Central memory CD8-positive, alpha-beta T cell (primary cell): ENCODE measurements at regions not wholly inside any gene's neighbourhood (a gene's known extent, or its start where the extent isn't known, plus 50 kb on each side); places are given as distances from the start of the nearest gene placed in this dataset.

Experiments used
- ATAC-seq: fragments of 150-1000 bp; cut with Tn5 transposase; replicated peaks from 2 replicates; pipeline ENCODE4 v1.10.0; 2022; ENCODE audit warnings: mild to moderate bottlenecking, moderate FRiP score, moderate number of reproducible peaks; ENCODE audit not compliant: poor library complexity, severe bottlenecking; ENCODE audit errors: extremely low read depth
- DNase-seq, 2 donors: peaks; one replicate each; pipeline ENCODE4 v3.0.0; 2021; ENCODE audit warnings: low spot score in 2 of 2
- H3K27ac Mint-ChIP-seq: one replicate; pipeline ENCODE4 v1.8.0; 2022; ENCODE audit warnings: low read depth, mild to moderate bottlenecking, moderate library complexity, mixed read lengths
- H3K27me3 Mint-ChIP-seq: one replicate; pipeline ENCODE4 v1.8.0; 2022; ENCODE audit warnings: mixed read lengths
- H3K36me3 Mint-ChIP-seq: one replicate; pipeline ENCODE4 v1.8.0; 2022; ENCODE audit warnings: mild to moderate bottlenecking, moderate library complexity, mixed read lengths; ENCODE audit not compliant: insufficient read depth
- H3K4me1 Mint-ChIP-seq: one replicate; pipeline ENCODE4 v1.8.0; 2022; ENCODE audit warnings: mixed read lengths
- H3K4me3 Mint-ChIP-seq: one replicate; pipeline ENCODE4 v1.8.0; 2022; ENCODE audit warnings: mild to moderate bottlenecking, moderate library complexity, mixed read lengths
- H3K9me3 Mint-ChIP-seq: one replicate; pipeline ENCODE4 v1.8.0; 2022; ENCODE audit warnings: mixed read lengths

GRCh38 chr5:173802670-173803165 lies 85.4 kb upstream of the CPEB4 start:
- Mint-ChIP-seq H3K9me3 (no peaks in the 10 kb centered on the region), H3K27ac (no peak overlapping the region), H3K4me3 (no peak overlapping the region), H3K27me3 (peaks cover 19% of the 10 kb centered on the region), H3K4me1 (no peaks in the 10 kb centered on the region), H3K36me3 (no peaks in the 10 kb centered on the region)
- DNase-seq (no peak), ATAC-seq (no peak)

DNA sequence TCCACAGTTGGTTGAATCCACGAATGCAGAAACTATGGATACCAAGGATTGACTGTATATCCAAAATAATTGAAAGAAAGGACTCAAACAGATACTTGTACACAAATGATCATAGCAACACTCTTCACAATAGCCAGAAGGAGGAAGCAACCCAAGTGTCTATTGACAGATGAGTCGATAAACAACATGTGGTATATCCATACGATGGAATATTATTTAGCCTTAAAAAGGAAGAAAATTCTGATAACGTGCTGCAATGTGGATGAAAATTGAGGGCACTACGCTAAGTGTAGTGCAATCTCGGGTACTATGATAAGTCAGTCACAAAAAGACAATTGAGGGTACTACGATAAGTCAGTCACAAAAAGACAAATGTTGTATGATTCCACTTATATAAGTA lies 83.6 kb upstream of the CPEB4 start:
- no peak for DNase-seq
- no peaks in the 10 kb centered on the region for H3K4me1 Mint-ChIP-seq
- peaks cover 6% of the 10 kb centered on the region for H3K27me3 Mint-ChIP-seq
- no peak overlapping the region for H3K27ac Mint-ChIP-seq
- H3K4me3 Mint-ChIP-seq, result no peak overlapping the region
- ATAC-seq, result no peak
- no peaks in the 10 kb centered on the region for H3K9me3 Mint-ChIP-seq
- no peaks in the 10 kb centered on the region for H3K36me3 Mint-ChIP-seq

GRCh38 chr5:173806270-173807035 lies 81.7 kb upstream of the CPEB4 start:
- no peak for DNase-seq
- no peaks in the 10 kb centered on the region for H3K27me3 Mint-ChIP-seq
- H3K9me3 Mint-ChIP-seq, result peaks cover 13% of the 10 kb centered on the region
- no peaks in the 10 kb centered on the region for H3K4me1 Mint-ChIP-seq
- peaks cover 1% of the 10 kb centered on the region for H3K36me3 Mint-ChIP-seq
- no peak for ATAC-seq
- H3K27ac Mint-ChIP-seq, result no peak overlapping the region
- no peak overlapping the region for H3K4me3 Mint-ChIP-seq

DNA sequence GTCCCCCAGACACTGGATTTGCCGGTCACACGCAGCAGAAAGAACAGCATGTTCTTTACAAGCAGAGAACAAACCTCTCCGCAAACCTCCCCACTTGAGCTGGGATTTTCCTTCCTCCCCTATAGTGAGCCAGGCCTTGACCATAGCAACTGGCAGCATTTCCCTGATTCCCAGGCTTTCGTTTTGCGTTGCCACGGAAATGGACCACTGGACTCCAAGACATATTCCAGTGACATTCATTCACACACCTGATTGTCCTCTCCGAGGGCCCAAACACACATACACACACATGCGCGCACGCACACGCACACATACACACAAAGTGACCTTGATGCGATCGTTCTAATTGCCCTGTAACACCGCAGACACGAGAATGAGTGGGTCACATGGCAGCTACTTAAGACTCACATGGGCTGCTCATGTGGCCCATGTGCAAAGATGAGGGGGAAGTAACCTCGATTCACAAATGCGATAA lies 80.9 kb upstream of the CPEB4 start:
- Mint-ChIP-seq H3K9me3 (peaks cover 13% of the 10 kb centered on the region), H3K36me3 (peaks cover 1% of the 10 kb centered on the region), H3K27me3 (no peaks in the 10 kb centered on the region), H3K4me1 (no peaks in the 10 kb centered on the region), H3K27ac (no peak overlapping the region), H3K4me3 (no peak overlapping the region)
- no peak for DNase-seq
- ATAC-seq, result no peak

DNA sequence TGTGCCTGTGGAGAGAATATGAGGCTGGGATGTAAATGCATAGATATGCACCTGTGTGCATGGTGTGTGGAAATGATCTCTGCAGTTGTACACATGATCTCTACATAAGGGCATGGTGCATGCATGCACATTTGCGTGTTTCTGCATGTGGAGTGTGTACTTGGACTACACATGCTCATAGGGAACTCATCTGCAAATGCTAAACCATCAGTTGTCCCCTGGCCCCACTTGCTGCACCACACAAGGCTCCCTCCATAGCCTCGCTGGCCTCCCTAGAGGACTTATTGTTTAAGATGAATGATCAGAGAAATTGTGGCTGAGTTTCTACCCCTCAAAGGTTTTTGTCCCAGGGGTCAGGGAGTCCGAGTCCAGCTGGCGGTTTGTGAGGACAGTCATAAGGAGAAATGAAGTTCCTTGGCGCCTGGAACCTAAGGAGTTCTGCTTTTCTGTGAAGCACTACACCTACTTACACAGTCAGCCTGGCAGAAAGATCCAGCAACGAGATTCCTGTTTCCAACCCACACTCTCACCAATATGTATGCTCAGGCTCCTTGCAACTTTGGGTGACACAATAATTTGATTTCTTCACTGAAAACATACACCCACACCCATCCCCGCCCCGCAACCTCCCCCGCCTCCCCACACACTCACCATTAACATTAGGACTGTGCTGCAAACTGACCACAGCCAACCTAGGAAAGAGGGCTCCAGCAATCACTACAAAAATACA lies 79.9 kb upstream of the CPEB4 start:
- no peak for DNase-seq
- Mint-ChIP-seq H3K36me3 (peaks cover 1% of the 10 kb centered on the region), H3K9me3 (peaks cover 13% of the 10 kb centered on the region), H3K27ac (no peak overlapping the region), H3K27me3 (no peaks in the 10 kb centered on the region), H3K4me1 (no peaks in the 10 kb centered on the region), H3K4me3 (no peak overlapping the region)
- ATAC-seq, result no peak

- H3K27ac Mint-ChIP-seq, result no peak overlapping the region
- H3K9me3 Mint-ChIP-seq, result peaks cover 13% of the 10 kb centered on the region
- H3K4me1 Mint-ChIP-seq, result no peaks in the 10 kb centered on the region
- DNase-seq, result no peak
- no peak for ATAC-seq
- peaks cover 1% of the 10 kb centered on the region for H3K36me3 Mint-ChIP-seq
- no peaks in the 10 kb centered on the region for H3K27me3 Mint-ChIP-seq
- H3K4me3 Mint-ChIP-seq, result no peak overlapping the region
Observed at GRCh38 chr5:173809014-173809413, 79.1 kb upstream of the CPEB4 start.

- no peak for ATAC-seq
- Mint-ChIP-seq H3K27me3 (peaks cover 24% of the 10 kb centered on the region), H3K4me3 (no peak overlapping the region), H3K36me3 (peaks cover 1% of the 10 kb centered on the region), H3K9me3 (peaks cover 13% of the 10 kb centered on the region), H3K27ac (no peak overlapping the region), H3K4me1 (no peaks in the 10 kb centered on the region)
- DNase-seq, result no peak
Observed at GRCh38 chr5:173812811-173813550, 75.2 kb upstream of the CPEB4 start.

DNA sequence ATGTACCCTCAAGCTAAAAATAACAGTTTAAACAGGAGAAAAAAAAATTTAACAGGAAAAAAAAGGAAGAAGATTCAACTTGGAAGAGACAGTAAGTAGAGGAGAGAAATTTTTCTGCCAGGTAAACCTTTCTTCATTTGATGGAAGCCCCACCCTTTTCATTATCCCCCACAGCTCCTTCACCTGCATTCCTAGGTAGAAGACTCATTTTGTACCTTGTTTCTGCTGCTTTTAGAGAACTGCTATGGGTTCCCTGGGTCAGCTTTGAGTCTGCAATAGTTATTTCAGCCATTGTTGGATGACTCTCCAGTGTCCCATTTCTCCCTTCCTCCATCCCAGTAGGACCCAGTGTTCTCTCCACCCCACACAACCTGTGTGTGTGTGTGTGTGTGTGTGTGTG lies 74.1 kb upstream of the CPEB4 start:
- no peak overlapping the region for H3K4me3 Mint-ChIP-seq
- peaks cover 13% of the 10 kb centered on the region for H3K9me3 Mint-ChIP-seq
- no peak for ATAC-seq
- no peak overlapping the region for H3K27ac Mint-ChIP-seq
- no peak for DNase-seq
- peaks cover 27% of the 10 kb centered on the region for H3K27me3 Mint-ChIP-seq
- no peaks in the 10 kb centered on the region for H3K4me1 Mint-ChIP-seq
- peaks cover 1% of the 10 kb centered on the region for H3K36me3 Mint-ChIP-seq

DNA sequence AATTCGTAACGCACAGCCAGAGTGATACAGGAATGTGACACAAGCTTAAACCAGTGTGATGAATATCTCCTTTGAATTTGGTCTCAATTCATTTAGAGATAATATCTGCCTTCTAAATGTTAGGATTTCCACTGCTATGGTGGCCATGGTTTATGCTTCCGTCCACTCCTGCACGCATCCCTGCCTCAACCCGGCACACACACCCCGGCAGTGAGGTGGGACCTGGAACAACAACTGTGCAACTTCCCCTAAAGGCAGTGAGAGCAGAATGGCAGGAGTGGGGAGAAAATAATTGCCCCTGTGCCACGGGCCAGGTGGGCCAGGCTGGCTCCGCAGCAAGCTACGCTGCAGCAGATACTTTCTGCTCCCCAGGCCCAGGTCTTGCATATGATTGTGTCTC lies 72.6 kb upstream of the CPEB4 start:
- H3K9me3 Mint-ChIP-seq, result peaks cover 8% of the 10 kb centered on the region
- no peak for DNase-seq
- no peak for ATAC-seq
- peaks cover 27% of the 10 kb centered on the region for H3K27me3 Mint-ChIP-seq
- no peak overlapping the region for H3K27ac Mint-ChIP-seq
- no peak overlapping the region for H3K4me3 Mint-ChIP-seq
- H3K36me3 Mint-ChIP-seq, result peaks cover 1% of the 10 kb centered on the region
- no peaks in the 10 kb centered on the region for H3K4me1 Mint-ChIP-seq

DNA sequence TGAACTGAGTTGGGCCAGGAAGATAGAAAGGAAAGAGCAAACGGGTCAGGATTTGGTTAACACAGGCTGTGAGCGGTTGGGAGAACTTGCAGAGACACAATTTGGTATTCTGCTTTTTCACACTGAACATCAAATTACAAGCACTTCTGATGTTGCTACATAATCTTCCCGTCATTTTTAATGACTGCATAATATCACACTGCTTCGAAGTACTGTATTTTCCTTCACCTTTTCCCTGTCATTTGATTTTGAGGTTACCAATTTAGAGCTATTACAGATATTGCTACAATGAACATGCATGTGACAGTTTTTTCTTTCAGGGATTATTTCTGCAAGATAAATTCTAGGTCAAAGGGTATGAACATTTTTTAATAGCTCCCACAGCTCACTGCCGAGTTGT lies 71.4 kb upstream of the CPEB4 start:
- no peak for DNase-seq
- ATAC-seq, result no peak
- Mint-ChIP-seq H3K4me3 (no peak overlapping the region), H3K4me1 (peaks cover 9% of the 10 kb centered on the region), H3K36me3 (no peaks in the 10 kb centered on the region), H3K27me3 (peaks cover 27% of the 10 kb centered on the region), H3K9me3 (no peaks in the 10 kb centered on the region), H3K27ac (no peak overlapping the region)

GRCh38 chr5:173817561-173817960 lies 70.6 kb upstream of the CPEB4 start:
- ATAC-seq, result no peak
- no peaks in the 10 kb centered on the region for H3K36me3 Mint-ChIP-seq
- H3K4me3 Mint-ChIP-seq, result no peak overlapping the region
- no peak for DNase-seq
- H3K9me3 Mint-ChIP-seq, result no peaks in the 10 kb centered on the region
- H3K27me3 Mint-ChIP-seq, result peaks cover 27% of the 10 kb centered on the region
- no peak overlapping the region for H3K27ac Mint-ChIP-seq
- peaks cover 9% of the 10 kb centered on the region for H3K4me1 Mint-ChIP-seq

- H3K27me3 Mint-ChIP-seq, result peaks cover 27% of the 10 kb centered on the region
- H3K9me3 Mint-ChIP-seq, result no peaks in the 10 kb centered on the region
- DNase-seq, result no peak
- H3K36me3 Mint-ChIP-seq, result no peaks in the 10 kb centered on the region
- H3K27ac Mint-ChIP-seq, result no peak overlapping the region
- peaks cover 9% of the 10 kb centered on the region for H3K4me1 Mint-ChIP-seq
- no peak overlapping the region for H3K4me3 Mint-ChIP-seq
- ATAC-seq, result no peak
Observed at GRCh38 chr5:173819521-173819920, 68.6 kb upstream of the CPEB4 start.
